ENCODE measurements at regions not wholly inside any gene's neighbourhood (a gene's known extent, or its start where the extent isn't known, plus 50 kb on each side); places are given as distances from the start of the nearest gene placed in this dataset.

DNA sequence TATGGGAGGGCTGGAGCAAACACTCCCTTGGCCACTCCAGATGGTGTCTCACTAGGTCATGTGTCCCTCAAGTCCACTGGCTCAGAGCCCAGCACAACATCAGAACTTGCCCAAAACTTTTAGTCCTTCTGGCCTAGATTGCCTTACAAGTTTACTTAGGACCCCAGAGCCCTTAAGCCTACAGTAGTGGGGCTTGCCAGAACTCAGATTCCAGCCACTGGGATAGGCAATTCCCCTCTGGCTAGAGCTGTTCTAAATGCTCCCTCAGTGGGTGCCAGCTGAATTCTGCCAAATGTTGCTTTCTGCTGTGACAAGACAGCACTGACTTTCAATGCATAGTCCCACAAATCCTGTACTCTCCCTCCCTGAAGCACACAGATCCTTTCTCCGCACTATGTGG is 331.1 kb downstream of the HTR7 start:
- no peaks in the 10 kb centered on the region for H3K36me3 ChIP-seq
- ATAC-seq (no peak), DNase-seq (no peak)
- no peaks in the 10 kb centered on the region for H3K4me1 ChIP-seq
- no peak for TF ChIP-seq CTCF (IDR thresholded peaks at IDR 0.05)
- H3K27ac ChIP-seq: no peak overlapping the region
- no peaks in the 10 kb centered on the region for H3K9me3 ChIP-seq
- intact Hi-C loops (cut with DNase I): no loop called here
- no peak overlapping the region for H3K4me3 ChIP-seq
- no peaks in the 10 kb centered on the region for H3K27me3 ChIP-seq

DNA sequence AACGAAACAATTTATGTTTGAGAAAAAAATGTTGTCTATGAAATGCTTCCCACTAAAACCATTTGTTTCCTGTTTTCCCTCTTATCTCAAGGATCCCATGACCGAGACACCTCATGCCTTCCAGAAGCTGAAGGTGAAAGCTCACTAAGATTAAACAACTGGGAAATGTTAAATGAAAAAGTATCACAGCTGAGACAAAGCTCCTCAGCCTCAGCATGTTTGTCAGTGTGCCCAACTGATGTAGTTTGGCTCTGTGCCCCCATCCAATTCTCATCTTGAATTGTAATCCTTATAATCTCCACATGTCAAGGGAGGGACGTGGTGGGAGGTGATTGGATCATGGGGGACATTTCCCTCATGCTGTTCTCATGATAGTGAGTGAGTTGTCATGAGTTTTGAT is 327.3 kb downstream of the HTR7 start:
- no peaks in the 10 kb centered on the region for H3K36me3 ChIP-seq
- DNase-seq: no peak
- no peak for TF ChIP-seq CTCF (IDR thresholded peaks at IDR 0.05)

DNA sequence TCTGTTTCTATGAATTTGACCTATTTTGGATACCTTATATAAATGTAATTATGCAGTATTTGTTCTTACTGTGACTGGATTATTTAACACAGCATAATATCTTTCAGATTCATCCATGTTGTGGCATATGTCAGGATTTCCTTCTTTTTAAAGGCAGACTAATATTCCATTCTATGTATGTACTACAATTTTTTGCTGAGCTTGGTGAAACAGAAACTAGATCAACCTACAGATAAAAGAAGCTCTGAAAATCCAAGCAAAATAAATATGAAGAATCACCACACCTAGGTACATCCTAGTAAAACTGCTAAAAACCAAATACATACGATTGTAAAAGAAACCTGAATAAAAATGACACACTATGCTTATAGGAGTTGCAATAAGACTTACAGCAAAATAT is 300.5 kb downstream of the HTR7 start:
- Histone ChIP-seq H3K27me3 (no peaks in the 10 kb centered on the region), H3K36me3 (no peaks in the 10 kb centered on the region), H3K4me3 (no peak overlapping the region), H3K27ac (no peak overlapping the region), H3K4me1 (no peaks in the 10 kb centered on the region), H3K9me3 (no peaks in the 10 kb centered on the region)
- intact Hi-C loops (cut with DNase I): no loop called here
- ATAC-seq (no peak), DNase-seq (no peak)
- TF ChIP-seq CTCF (IDR thresholded peaks at IDR 0.05): no peak

More for the DNA sequence above, 327.3 kb downstream of the HTR7 start:
- no peaks in the 10 kb centered on the region for H3K4me1 ChIP-seq
- ATAC-seq: no peak
- no peak overlapping the region for H3K27ac ChIP-seq
- H3K4me3 ChIP-seq: no peak overlapping the region
- no peaks in the 10 kb centered on the region for H3K9me3 ChIP-seq
- no peaks in the 10 kb centered on the region for H3K27me3 ChIP-seq
- intact Hi-C loops (cut with DNase I): no loop called here

- Histone ChIP-seq H3K4me1 (no peaks in the 10 kb centered on the region), H3K4me3 (no peak overlapping the region), H3K27ac (no peak overlapping the region), H3K27me3 (no peaks in the 10 kb centered on the region), H3K9me3 (no peaks in the 10 kb centered on the region), H3K36me3 (no peaks in the 10 kb centered on the region)
- DNase-seq (no peak), ATAC-seq (no peak)
- intact Hi-C loops (cut with DNase I): no loop called here
- TF ChIP-seq CTCF (IDR thresholded peaks at IDR 0.05): no peak
Measured at GRCh38 chr10:90560331-90560730, 297.5 kb downstream of the HTR7 start.

DNA sequence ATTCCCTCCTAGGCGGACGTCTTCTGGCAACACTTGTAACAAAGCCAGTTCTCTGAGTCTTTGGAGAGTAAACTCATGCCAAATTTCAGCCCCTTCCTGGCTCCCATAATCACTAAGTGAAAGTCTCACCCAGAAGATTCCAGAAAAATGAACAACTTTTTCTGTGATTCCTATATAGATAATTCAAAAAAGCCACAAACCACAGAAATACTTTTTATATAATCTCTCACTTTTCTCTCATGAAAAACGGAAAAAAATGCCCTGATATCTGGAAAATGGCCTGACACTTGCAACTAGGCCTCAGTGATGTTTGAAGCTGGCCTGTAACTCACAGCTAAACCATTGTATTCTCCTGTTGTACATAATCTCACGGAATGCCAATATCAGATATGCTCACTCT is 296.2 kb downstream of the HTR7 start:
- Histone ChIP-seq H3K27me3 (no peaks in the 10 kb centered on the region), H3K27ac (no peak overlapping the region), H3K36me3 (no peaks in the 10 kb centered on the region), H3K4me1 (no peaks in the 10 kb centered on the region), H3K9me3 (no peaks in the 10 kb centered on the region), H3K4me3 (no peak overlapping the region)
- intact Hi-C loops (cut with DNase I): no loop called here
- no peak for TF ChIP-seq CTCF (IDR thresholded peaks at IDR 0.05)
- no peak for ATAC-seq
- no peak for DNase-seq

DNA sequence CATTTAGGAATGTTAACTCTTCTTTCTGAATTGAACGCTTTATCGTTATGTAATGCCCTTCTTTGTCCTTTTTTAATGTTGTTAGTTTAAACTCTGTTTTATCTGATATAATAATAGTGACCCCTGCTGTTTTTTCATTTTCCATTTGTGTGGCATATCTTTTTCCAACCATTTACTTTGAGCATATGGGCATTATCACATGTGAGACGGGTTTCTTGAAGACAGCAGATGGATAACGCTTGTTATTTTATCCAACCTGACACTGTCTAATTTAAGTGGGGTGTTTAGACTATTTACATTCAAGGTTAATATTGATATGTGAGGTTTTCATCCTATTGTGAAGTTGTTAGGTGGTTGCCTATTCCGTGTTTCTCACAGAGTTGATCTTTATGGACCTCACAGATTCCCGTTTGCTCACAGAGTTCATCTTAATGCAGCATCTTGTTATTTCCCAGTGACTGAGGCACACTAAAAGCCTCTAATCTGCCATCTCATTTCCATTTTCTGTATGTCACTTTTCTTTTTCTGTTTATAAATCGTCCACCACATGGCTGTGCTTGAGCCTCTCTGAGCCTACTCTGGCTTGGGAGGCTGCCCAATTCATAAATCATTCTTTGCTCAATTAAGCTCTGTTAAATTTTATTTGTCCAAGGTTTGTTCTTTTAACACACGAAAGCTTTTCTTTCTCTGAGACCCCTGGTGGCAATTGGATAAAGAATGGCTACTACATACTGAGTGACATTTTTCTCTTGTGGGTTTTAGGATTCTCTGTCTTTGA is 286.2 kb downstream of the HTR7 start:
- H3K36me3 ChIP-seq: no peaks in the 10 kb centered on the region
- no peak for ATAC-seq
- intact Hi-C loops (cut with DNase I): no loop called here
- H3K27me3 ChIP-seq: no peaks in the 10 kb centered on the region
- TF ChIP-seq CTCF (IDR thresholded peaks at IDR 0.05): no peak
- no peaks in the 10 kb centered on the region for H3K4me1 ChIP-seq
- H3K9me3 ChIP-seq: no peaks in the 10 kb centered on the region
- H3K4me3 ChIP-seq: no peak overlapping the region
- H3K27ac ChIP-seq: no peak overlapping the region
- DNase-seq: no peak
